GM19025 (cell line): ENCODE measurements at regions not wholly inside any gene's neighbourhood (a gene's known extent, or its start where the extent isn't known, plus 50 kb on each side); places are given as distances from the start of the nearest gene placed in this dataset.

Source experiments
- ATAC-seq: cut with Tn5 transposase; IDR thresholded peaks from one replicate; pipeline ENCODE4 v1.9.1; 2021; ENCODE audit warnings: mild to moderate bottlenecking, low read depth, moderate library complexity; ENCODE audit not compliant: unreplicated experiment

DNA sequence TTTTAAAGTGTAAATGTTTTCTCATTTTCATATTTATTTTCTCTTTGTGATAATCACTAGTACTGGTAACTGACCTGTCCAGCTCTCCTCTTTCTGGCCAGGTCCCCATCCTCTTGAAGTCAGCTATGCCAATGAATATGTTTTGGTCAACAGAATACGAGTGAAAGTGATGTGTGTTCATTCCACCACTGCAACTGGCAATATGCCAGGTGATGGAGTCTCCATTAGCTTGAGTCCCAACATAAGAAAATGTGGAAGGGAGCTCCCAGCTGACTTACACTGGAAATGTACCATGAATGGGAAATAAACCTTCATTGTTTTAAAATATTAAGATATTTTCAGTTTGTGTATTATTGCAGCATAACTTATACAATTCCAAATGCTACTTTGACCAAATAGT lies 75.8 kb downstream of the CCDC34 start:
- no peak for ATAC-seq

DNA sequence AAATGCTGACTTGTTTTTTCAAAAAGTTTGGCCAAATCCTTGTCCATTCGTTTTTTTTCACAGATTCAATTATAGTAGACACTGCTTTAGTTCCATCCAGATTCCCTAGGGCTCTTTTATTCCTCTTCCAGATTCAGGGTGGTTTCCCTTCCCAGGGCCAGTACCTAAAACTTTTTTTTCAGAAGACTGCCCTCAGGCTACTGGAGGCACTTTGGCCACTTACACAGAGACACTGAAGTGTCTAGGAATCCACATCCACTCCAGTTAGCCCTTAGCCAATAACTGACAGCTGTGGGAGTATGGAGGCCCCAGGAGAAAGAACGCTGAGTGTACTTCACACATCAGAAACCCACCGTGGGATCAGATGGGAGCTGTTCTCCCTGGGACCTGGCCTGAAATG lies 77.3 kb downstream of the CCDC34 start:
- ATAC-seq: no peak

DNA sequence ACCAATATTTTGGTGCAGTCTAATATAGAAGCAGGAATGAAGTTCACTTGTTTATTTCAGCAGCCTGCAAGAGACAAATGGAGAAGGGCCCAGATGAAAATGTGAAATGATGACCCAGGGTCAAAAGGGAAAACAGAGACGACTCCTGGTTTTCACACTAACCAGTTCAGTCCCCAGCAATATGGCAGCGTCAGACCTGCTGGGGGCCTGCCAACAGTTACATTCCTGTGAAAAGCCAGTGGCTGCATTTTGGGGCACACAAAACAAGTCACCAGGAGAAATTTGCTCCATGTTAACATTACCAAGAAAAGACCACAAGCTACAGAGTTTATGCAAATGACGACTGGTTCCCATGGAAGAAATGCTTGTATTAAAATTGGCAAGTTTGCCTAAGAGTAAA lies 80.2 kb downstream of the CCDC34 start:
- no peak for ATAC-seq

DNA sequence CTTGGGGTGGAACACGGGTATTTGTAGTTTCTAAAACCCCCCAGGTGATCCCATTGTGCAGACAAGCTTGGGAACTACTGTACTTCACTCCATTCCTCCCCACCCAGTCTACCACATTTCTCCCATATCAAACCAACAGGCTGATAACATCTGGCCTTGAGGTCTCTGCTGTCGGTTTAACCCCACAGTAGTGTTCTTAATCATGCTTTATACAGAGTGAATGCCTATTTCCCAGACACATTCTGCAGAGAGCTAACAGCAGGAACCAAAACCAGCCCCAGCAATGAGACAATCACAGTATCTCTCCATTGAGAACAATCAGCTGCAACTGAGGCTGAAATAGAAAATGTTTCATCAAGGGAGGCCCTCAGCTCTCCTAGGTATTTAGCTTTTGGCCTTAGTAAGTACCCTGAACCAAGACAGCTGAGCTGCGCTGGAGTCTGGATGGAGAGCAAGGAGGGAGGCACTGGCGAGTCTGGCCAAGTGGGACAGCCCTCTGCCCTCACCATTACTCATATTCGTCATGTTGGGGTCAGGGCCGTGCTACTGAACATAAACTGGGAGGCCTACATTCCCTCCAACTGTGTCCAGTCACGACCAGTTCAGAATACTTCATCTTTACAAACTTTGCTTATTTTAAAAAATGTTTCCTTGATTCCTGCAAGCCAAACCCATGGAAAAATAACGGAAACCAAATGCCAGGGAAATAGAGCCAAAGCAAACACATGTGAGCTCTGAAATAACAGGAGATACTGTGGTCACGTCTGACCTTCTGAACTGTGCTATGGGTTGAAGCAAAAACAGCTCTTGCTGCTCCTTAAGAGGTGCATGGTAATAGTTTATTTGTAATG lies 81.0 kb downstream of the CCDC34 start:
- no peak for ATAC-seq

DNA sequence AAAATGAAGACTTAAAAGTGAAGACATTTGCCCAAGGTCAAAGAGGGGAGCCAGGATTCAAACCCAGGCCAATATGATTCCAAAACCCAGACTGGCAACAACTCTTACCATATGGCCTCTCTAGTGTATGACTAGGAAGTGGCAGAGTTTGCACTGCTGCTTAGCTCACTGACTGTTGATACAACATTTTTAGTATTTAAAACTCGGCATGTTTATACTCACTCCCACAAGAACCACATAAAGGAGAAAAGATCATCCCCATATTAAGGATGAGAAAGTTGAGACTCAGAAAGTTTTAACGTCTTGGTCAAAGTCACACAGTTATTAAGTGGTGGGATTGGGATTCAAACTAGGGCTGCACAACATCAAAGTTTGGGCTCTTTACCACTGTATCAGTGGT lies 81.7 kb downstream of the CCDC34 start:
- ATAC-seq: no peak

DNA sequence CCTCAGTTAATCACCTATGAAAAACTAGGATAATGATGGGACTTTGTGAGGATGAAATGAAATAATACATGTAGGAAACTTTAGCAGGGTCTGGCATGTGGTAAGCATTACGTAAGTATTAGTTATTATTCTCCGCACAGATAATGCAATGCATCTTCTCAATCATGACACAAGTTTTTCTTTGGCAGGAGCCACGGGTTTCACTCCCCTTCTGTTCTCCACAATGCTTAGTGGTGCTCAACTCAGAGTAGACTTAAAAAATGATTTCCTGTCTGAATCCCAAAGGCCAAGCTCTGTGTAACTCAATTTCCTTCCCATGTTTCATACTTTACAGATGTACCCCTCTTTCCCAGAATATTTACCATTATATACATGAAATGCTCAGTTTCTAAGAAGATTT lies 82.9 kb downstream of the CCDC34 start:
- ATAC-seq: no peak

DNA sequence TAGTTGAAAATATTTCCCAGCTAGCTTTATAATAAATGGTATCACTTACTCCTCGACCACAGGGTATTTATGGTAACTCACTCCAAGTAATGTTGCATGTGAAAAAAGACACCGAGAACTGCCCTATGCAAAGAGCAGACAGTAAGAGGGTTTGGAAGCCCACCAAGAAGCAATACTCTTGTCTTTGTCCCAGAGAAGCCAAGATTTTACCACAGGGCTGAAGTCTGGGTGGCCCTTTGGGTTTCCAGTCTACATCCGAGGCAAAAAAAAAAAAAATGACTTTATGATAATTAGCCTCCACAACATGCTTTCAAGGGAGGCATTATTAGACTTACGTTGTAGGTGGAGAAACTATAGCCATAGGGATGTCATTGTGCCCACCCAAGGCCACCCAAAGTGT lies 83.6 kb downstream of the CCDC34 start:
- ATAC-seq: no peak

DNA sequence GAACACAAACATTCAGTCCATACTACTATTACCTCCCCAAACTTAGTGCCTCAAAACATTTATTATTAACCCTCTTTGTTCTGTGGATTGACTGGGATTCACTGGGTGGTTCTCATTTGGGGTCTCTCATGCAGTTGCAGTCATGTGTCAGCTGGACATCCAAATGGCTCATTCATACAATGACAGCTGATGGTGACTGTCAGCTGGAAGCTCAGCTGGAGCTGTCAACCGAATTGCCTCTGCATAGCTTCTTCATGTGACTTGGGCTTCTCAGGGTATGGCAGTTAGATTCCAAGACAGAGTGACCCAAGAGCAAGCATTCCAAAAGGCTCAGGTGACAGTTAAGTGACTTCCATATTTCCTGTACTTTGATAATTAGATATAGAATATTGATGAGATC lies 85.2 kb downstream of the CCDC34 start:
- no peak for ATAC-seq

DNA sequence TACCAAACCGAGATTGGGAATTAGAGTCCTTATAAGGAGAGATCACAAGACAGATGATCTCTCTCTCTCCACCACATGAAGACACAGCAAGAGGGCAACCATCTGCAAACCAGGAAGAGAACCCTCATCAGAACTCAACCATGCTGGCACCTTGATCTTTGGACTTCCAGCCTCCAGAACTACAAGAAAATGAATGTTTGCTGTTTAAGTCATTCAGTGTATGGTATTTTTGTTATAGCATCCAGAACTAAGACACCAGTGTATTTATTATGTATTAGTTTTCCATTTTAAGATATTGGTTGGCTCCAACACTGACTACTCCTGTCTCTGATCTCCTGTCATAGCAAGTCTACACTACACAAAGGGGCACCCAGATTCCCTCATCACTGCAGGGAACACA lies 86.9 kb downstream of the CCDC34 start:
- ATAC-seq: no peak

DNA sequence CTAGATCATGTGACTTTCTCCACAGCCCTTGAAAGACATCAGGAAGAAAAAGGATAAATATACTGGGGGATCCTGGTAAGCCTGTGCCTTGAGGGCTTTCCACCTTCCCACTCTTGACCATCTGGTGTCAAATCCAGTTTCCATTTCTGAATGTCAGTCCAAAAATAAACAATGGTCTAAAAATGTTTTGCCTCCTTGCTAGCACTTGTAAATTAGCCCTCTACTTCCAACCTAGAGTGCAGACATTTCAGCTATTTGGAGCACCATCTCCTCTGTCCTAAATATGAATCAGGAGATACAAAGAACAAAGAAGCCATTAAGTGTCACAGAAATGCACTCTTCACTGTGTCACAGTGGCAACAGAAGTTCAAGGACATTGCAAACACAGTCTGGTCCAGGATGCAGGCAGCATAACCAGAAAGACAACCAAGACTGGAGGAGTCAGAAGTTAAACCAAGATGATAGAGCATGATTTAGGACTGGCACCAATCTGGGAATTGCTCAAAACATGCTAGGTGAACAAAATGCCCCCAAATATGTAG lies 88.1 kb downstream of the CCDC34 start:
- no peak for ATAC-seq

DNA sequence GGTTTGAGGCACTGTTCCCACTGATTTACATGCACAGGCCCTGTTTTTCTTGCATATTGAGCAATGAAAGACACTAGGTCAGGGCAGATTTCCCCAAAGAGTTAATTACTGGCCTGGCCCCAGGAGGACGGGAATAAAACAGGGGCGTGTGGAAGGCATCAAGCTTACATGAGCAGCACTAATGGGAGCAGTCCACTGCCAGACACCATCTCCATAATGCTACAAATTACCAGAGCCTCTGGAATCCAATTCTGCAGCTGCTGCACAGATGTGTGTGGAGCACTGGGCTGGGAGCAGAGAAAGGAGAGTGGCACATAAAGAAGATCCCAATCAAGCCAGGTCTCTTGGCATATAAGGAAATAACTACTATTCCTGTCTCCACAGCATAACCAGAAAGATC lies 96.9 kb downstream of the CCDC34 start:
- no peak for ATAC-seq

DNA sequence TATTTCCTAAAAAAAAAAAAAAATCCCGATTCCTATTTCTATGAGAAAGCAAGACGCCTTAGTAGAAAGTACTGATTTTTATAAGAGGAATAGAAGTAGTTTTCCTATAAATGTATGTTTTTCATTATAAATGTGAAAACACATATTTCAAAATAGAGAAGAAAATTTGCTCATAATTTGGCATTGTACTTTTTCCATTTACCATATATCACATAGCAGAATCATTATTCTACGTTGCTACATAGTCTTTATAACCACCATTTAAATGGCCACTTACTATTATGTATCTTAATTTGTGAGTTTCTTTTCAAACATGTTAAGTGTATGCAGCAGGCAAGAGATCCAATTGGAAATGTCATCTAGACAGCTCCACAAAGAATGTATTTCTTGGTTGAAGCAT lies 99.0 kb downstream of the CCDC34 start:
- no peak for ATAC-seq

DNA sequence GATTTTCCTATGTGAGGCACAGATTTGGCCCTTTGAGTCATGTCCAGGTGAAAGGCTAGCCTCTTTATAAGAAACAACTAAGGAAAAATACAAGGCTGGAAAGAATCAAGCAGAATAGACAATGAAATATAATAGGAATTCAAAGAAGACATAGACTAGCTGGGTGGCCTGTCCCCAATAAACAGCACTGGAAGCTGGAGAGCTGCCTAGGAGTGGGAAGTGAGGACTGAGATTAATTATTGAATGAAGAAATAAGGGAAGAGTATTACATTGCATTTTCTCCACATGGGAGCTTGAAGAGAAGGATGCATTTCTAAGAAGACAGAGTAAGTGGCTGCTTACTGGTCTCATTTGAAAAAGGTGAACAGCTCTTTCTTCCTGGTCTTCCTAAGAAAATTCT lies 100.0 kb downstream of the CCDC34 start:
- ATAC-seq: no peak

DNA sequence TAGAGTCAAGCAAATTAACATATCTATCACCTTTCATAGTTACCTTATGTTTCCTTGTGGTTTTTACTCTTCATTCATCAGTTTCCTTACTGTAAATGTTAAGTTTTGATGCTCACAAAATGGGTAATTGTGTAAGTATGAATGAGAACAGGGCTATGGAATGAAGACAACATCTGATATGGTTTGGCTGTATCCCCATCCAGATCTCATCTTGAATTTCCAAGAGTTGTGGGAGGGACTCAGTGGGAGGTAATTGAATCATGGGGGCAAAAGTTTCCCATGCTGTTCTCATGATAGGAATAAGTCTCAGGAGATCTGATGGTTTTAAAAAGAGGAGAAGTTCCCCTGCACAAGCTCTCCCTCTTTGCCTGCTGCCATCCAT lies 107.6 kb downstream of the CCDC34 start:
- ATAC-seq: no peak

DNA sequence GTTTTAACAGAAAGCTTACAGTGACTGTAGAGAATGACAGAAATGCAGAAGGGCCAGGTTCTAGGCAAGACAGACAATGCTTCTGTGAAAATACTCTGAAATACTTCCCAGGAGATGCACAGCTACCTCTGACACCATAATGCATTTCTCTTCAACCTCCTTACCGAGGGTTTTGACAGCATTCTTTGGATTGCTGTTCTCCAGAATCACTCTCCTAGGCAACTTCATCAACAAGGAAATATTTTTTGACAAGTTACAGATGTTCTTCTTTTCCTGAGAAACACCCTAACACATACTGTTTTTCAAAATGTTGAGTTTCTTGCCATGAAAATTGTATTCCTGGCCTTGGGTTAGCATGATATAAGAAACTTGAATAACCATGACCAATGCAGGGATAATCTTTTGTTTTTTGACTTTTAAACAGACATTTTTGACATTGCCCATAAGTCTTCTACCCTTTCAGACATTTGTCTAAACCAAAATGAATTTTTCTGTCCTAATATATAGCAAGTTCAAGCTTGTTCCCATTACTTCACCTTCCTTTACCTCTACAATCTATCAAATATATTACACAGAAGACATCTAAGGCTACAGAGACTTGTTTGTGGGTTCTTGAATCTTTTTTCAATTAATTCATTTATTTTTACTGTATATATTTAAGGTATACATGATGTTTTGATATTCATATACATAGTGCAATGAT lies 108.1 kb downstream of the CCDC34 start:
- no peak for ATAC-seq

DNA sequence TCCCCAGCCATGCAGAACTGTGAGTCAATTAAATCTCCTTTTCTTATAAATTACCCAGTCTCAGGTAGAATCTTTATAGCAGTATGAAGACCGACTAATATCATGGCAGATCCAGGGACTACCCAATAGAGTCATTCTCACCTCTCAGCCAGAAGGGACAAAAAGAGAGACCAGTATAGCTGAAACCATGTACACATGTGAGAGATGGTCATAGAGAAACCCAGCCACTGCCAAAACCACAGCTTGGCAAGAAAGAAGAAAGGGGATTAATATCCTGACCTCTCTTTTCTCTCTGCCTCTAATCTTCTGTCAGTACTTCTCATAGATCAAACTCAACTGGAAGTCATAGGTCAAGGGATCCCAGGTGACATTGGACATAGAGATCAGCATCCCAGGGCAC lies 109.8 kb downstream of the CCDC34 start:
- ATAC-seq: no peak

DNA sequence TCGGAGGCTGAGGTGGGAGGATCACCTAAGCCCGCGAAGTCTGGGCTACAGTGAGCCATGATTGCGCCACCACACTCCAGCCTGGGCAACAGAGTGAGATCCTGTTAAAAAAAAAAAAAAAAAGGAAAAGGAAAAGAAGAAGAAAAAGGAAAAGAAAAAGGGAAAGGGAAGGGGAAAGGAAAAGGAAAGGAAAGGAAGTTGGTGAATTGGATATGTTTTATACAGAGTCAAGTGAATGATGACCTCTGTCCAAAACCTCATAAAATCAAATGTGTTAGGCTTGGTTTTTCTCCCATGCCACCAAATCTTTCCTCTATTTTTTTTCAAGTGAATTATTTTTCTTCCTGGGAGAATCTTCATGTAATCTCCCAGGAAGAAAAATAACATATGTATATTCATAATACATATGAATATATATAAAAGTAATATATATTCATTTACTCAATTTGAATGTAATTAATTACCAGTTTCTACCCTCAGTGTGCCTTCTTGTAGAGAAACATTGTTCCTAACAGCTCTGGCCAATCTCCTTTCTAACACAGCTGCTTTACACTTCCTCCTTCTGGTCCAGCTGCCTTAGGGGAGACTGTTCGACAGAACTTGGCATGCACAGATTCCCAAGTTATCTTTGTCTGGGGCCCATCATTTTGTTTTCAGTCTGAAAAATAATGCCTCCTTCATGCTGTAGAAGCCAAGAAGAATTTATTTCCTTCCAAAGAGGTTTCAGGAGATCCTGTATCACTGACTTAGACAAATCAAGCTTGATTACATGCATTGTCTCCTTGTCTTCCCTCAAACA lies 111.9 kb downstream of the CCDC34 start:
- no peak for ATAC-seq

DNA sequence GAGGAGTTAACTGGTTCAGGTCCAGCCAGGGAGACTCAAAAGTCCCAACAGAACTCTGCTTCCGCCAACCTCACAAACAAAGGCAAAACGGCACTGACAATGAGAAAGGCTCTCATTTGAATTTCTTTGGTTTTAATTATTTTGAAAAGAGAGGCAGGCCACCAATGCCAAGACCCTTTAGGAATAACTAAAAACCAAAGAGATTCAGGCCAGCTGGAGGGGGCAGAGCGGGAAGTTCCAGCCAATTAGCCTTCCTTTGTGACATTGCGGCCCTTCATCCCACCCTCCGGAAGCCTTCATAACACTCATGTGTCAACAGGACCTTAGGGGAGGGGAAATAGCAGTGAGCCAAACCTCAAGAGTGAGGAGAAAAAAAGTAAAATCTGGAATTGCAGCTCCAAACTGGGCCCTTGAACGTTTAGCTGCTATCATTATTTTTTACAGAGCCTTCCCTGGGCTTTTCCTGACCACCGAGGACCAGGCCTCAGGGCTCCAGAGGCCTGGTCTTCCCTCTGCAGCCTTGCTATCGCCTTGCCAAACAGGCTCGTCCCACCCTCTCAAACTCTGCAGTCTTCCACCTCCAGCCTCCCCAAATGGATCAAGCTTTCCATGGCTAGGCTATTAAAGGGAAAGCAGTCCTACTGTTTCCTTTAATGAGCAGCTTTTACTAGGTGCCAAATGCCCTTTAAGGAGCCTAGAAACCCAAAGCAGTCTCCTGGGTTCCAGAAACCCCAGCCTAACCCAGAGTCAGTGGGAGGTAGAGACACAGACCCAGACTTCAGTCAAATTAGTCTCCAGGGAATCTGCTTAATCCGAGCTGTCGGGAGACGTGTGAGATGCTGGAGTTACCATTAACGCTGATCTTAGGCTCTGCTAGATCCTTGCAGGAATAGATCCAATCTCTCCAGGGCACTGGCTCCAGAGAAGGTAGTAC lies 114.2 kb downstream of the CCDC34 start:
- ATAC-seq: no peak

DNA sequence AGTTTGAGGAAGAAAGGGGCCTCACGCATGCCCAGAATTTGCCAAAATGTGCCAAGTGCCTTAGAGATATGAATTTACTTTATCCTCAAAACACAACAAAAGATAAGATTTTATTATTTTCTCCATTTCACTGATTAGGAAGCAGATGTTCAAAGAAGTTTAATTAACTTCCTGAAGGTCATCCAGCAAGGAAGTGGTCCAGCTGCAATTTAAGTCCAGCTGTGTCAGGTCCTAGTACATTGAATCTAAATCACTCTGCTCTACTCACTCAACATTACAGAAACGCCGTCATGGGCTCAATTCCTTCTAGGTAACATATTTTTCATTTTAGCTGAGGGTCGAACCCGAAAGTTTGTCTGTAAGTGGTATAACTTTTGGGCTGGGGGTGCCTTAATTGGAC lies 115.4 kb downstream of the CCDC34 start:
- ATAC-seq: no peak

DNA sequence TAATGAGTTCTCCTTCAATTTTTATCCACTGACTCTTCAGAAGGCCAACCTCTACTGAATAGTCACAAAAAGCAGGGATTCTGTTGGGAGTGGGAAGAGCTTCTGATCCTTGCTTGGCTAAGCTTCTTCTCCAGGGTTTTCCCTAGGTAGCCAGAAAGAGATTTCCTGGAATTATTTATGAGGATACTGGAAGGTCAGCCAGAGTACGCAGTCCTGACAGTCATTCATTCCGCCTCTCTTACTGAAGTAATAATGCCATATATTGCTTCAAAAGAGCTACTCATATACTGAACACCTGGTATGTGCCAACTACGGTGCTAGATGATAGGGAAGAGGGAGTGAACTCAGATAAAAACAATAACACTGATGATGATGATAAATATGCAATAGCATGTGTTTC lies 116.1 kb downstream of the CCDC34 start:
- ATAC-seq: no peak
